DND-41 (cell line): ENCODE measurements at regions not wholly inside any gene's neighbourhood (a gene's known extent, or its start where the extent isn't known, plus 50 kb on each side); places are given as distances from the start of the nearest gene placed in this dataset.

ENCODE experiments used
- CTCF ChIP-seq: IDR thresholded peaks from 2 replicates; pipeline ENCODE4 v1.5.1; 2012; ENCODE audit warnings: borderline replicate concordance, low read length, moderate library complexity, mild to moderate bottlenecking; ENCODE audit not compliant: poor library complexity, severe bottlenecking; ENCODE audit errors: extremely low read depth
- EZH2 ChIP-seq: IDR thresholded peaks from 3 replicates; pipeline ENCODE4 v1.6.1; 2012; ENCODE audit warnings: borderline replicate concordance, low read depth, mild to moderate bottlenecking, moderate library complexity, low read length, inconsistent platforms; ENCODE audit not compliant: severe bottlenecking

- no peak for TF ChIP-seq CTCF
- no peak for TF ChIP-seq EZH2
Measured at GRCh38 chr22:49570032-49570848, 257.4 kb downstream of the BRD1 start.
